ENCODE measurements at regions not wholly inside any gene's neighbourhood (a gene's known extent, or its start where the extent isn't known, plus 50 kb on each side); places are given as distances from the start of the nearest gene placed in this dataset.
"Not testable (repeated sequence)": the region's sequence is repeated elsewhere in the genome, so short reads cannot be mapped to it uniquely, and the experiment has no call there.

- DNase-seq: no peak
These were observed 545.3 kb upstream of the NCAM2 start for GRCh38 chr21:20452935-20453334.

GRCh38 chr21:20459838-20460237 lies 538.4 kb upstream of the NCAM2 start:
- no peak for DNase-seq

- no peak for DNase-seq
These were observed 534.8 kb upstream of the NCAM2 start for GRCh38 chr21:20463362-20463761.

- DNase-seq: no peak
These were observed 528.8 kb upstream of the NCAM2 start for GRCh38 chr21:20469361-20469760.

GRCh38 chr21:20486303-20486702 lies 511.9 kb upstream of the NCAM2 start:
- no peak for DNase-seq

GRCh38 chr21:20502915-20503314 lies 495.3 kb upstream of the NCAM2 start:
- not testable (repeated sequence) for DNase-seq

GRCh38 chr21:20507783-20508182 lies 490.4 kb upstream of the NCAM2 start:
- DNase-seq: no peak

- no peak for DNase-seq
These were observed 486.9 kb upstream of the NCAM2 start for GRCh38 chr21:20511216-20511880.

- no peak for DNase-seq
These were observed 482.8 kb upstream of the NCAM2 start for GRCh38 chr21:20515446-20515845.

- DNase-seq: no peak
These were observed 479.1 kb upstream of the NCAM2 start for GRCh38 chr21:20519076-20519475.

GRCh38 chr21:20522611-20523010 lies 475.6 kb upstream of the NCAM2 start:
- no peak for DNase-seq

GRCh38 chr21:20523191-20523590 lies 475.0 kb upstream of the NCAM2 start:
- no peak for DNase-seq

GRCh38 chr21:20527731-20528460 lies 470.3 kb upstream of the NCAM2 start:
- DNase-seq: no peak

- DNase-seq: no peak
These were observed 461.1 kb upstream of the NCAM2 start for GRCh38 chr21:20537130-20537529.

- no peak for DNase-seq
These were observed 460.1 kb upstream of the NCAM2 start for GRCh38 chr21:20538039-20538658.

GRCh38 chr21:20545454-20545853 lies 452.8 kb upstream of the NCAM2 start:
- no peak for DNase-seq

- no peak for DNase-seq
These were observed 446.3 kb upstream of the NCAM2 start for GRCh38 chr21:20551939-20552338.

GRCh38 chr21:20554785-20555184 lies 443.4 kb upstream of the NCAM2 start:
- no peak for DNase-seq

- DNase-seq: no peak
These were observed 427.4 kb upstream of the NCAM2 start for GRCh38 chr21:20570824-20571232.

- DNase-seq: no peak
These were observed 425.6 kb upstream of the NCAM2 start for GRCh38 chr21:20572582-20572981.

GRCh38 chr21:20581361-20581760 lies 416.8 kb upstream of the NCAM2 start:
- DNase-seq: no peak

GRCh38 chr21:20591284-20591683 lies 406.9 kb upstream of the NCAM2 start:
- no peak for DNase-seq

GRCh38 chr21:20592463-20592862 lies 405.7 kb upstream of the NCAM2 start:
- no peak for DNase-seq

- no peak for DNase-seq
These were observed 395.0 kb upstream of the NCAM2 start for GRCh38 chr21:20603236-20603635.
